HG02610 (cell line): ENCODE measurements at regions not wholly inside any gene's neighbourhood (a gene's known extent, or its start where the extent isn't known, plus 50 kb on each side); places are given as distances from the start of the nearest gene placed in this dataset.

ENCODE experiments used
- ATAC-seq: cut with Tn5 transposase; IDR thresholded peaks from one replicate; pipeline ENCODE4 v1.9.1; 2021; ENCODE audit warnings: mild to moderate bottlenecking, moderate library complexity; ENCODE audit not compliant: unreplicated experiment

- no peak for ATAC-seq
These were observed 72.0 kb downstream of the CPN2 start for GRCh38 chr3:194279101-194279500.

- no peak for ATAC-seq
These were observed 71.3 kb downstream of the CPN2 start for GRCh38 chr3:194279701-194280360.

- ATAC-seq, result no peak
These were observed 70.4 kb downstream of the CPN2 start for GRCh38 chr3:194280777-194281176.

GRCh38 chr3:194281306-194281705 lies 69.8 kb downstream of the CPN2 start:
- no peak for ATAC-seq

GRCh38 chr3:194281766-194282165 lies 69.4 kb downstream of the CPN2 start:
- no peak for ATAC-seq

GRCh38 chr3:194282436-194283122 lies 68.5 kb downstream of the CPN2 start:
- no peak for ATAC-seq

GRCh38 chr3:194283221-194284006 lies 67.7 kb downstream of the CPN2 start:
- no peak for ATAC-seq

GRCh38 chr3:194284351-194284750 lies 66.8 kb downstream of the CPN2 start:
- ATAC-seq, result no peak

GRCh38 chr3:194285024-194285849 lies 65.9 kb downstream of the CPN2 start:
- ATAC-seq, result no peak

- no peak for ATAC-seq
These were observed 65.3 kb downstream of the CPN2 start for GRCh38 chr3:194285850-194286197.

- no peak for ATAC-seq
These were observed 64.6 kb downstream of the CPN2 start for GRCh38 chr3:194286375-194287146.

GRCh38 chr3:194287374-194287773 lies 63.8 kb downstream of the CPN2 start:
- no peak for ATAC-seq

- ATAC-seq, result no peak
These were observed 63.0 kb downstream of the CPN2 start for GRCh38 chr3:194287977-194288706.
